Heart right ventricle (tissue), 16 donors: ENCODE measurements at regions not wholly inside any gene's neighbourhood (a gene's known extent, or its start where the extent isn't known, plus 50 kb on each side); places are given as distances from the start of the nearest gene placed in this dataset.

Experiments
- ATAC-seq, 8 donors: fragments of 200-7000 bp; cut with Tn5 transposase; one replicate each; pipeline ENCODE4 v1.9.1; 2020; ENCODE audit warnings: mild to moderate bottlenecking in 8 of 8, moderate library complexity in 8 of 8, moderate number of reproducible peaks in 1 of 8
- DNase-seq, 2 donors: peaks; one replicate each; pipeline ENCODE4 v3.0.0-alpha.2; 2020
- H3K27ac ChIP-seq, 10 donors: fragments of 200-600 bp; sonication (generic) in 2 of 10; one replicate each; pipeline versions ENCODE4 v1.5.0 to v1.8.0; 2020 to 2022; ENCODE audit warnings: mild to moderate bottlenecking in 3 of 10
- H3K27me3 ChIP-seq, 7 donors: fragments of 200-600 bp; one replicate each; pipeline ENCODE4 v1.8.0; 2021 to 2022; ENCODE audit warnings: mild to moderate bottlenecking in 2 of 7
- H3K36me3 ChIP-seq, 9 donors: fragments of 200-600 bp; sonication (generic) in 1 of 9; one replicate each; pipeline versions ENCODE4 v1.5.0 to v1.8.0; 2020 to 2022; ENCODE audit warnings: mild to moderate bottlenecking in 2 of 9
- H3K4me1 ChIP-seq, 9 donors: fragments of 200-600 bp; sonication (generic) in 1 of 9; one replicate each; pipeline versions ENCODE4 v1.5.0 to v1.8.0; 2020 to 2022; ENCODE audit warnings: mild to moderate bottlenecking in 4 of 9
- H3K4me3 ChIP-seq, 10 donors: fragments of 200-600 bp; sonication (generic) in 2 of 10; one replicate each; pipeline versions ENCODE4 v1.5.0 to v1.8.0; 2020 to 2022; ENCODE audit warnings: mild to moderate bottlenecking in 7 of 10, moderate library complexity in 2 of 10
- H3K9me3 ChIP-seq, 11 donors: fragments of 200-600 bp in 10 of 11; sonication (generic) in 2 of 11; one replicate each; pipeline versions ENCODE4 v1.5.0 to v1.8.0; 2013 to 2022; ENCODE audit warnings: mild to moderate bottlenecking in 2 of 11, control low read depth in 1 of 11, moderate library complexity in 1 of 11
- WGBS, 2 donors: extraction: QIAGEN DNeasy Blood & Tissue Kit; methylation state at CpG; one replicate each; pipeline ENCODE4 v1.1.7; 2013; ENCODE audit warnings: inconsistent platforms in 1 of 2; 5-methylcytosine and 5-hydroxymethylcytosine counted together
- intact Hi-C, 10 donors: fragments of 100-400 bp; cut with DNase I; formaldehyde crosslinking; loops; one replicate each; pipeline versions ENCODE4 v1.11.1 to v1.14.2; 2022
- TF ChIP-seq, protein P1 (sequence below), 9 donors: fragments of 200-600 bp; sonication (generic) in 2 of 9; IDR thresholded peaks; one replicate each; pipeline versions ENCODE4 v1.5.0 to v1.8.0; 2021 to 2022; ENCODE audit warnings: antibody characterized with exemption in 9 of 9, mild to moderate bottlenecking in 5 of 9, moderate library complexity in 1 of 9
- donor health status: Arrhythmogenic right ventricular cardiomyopathy.
- donor health status: ischemic (EF 13 %, LVEDD 7.1; RV severe dilation, severe dysfunction).
- donor health status: healthy with polysubstance abuse.
- donor health status: DM: no; HTN: yes; CAD: no.
- donor health status: DM: no; HTN: no; CAD: no.
- donor health status: ischemic (EF 25% LVEDD 6.9; RV normal size, moderate dysfunction).
- donor health status: ischemic (EF 25% LVEDD 5.7; RV mildly dilated, moderate dysfunction).
- donor health status: healthy.
- donor health status: DM: yes; HTN: yes; CAD: no.
- donor health status: Ischemic cardiomyopathy.
- donor health status: ischemic (EF 35%, LVEDD 5.7; RV mildly dilated, moderate dysfunction).
- donor health status: nonischemic (EF 11% LVEDD 7.7; RV severe dilation, severe dysfunction).
- donor health status: DM: yes; HTN: yes; CAD: no.
- donor health status: PGD.
- donor health status: ischemic (EF 29% LVEDD 5.4; RV normal size, mild dysfunction).
- donor health status: nonischemic (EF 23%, LVEDD 6.1; RV moderate dilation, normal function).

DNA sequence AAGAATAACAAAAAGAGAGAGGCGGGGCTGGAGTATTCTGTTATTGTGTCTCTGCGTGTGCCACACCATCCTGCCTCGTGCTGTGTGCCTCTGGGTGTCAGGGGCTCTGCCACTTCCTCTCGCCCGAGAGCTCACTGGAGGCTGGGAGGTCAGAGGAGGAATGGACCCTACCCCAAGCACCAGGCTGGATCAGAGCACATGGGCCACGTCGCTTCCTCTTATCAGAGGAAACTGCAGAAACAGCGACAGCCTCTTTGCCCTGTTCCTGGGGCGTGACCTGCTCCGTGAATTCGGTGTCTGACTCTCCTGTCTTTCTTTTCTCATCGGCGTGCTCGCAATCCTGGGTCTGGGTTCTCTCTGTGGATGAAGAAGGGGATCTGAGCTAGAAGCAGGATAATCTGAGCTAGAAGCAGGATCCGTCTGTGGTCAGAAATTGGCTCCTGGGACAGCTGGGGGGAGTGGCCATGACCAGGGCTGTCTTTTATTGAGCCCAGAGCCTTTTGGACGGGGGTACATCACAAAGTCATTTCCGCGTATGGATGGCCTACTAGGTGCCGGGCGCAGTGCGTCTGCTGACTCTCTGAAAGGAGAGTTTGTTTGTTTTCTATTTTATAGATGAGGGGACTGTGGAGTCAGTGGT is 150.3 kb upstream of the COL5A1 start:
- H3K4me3 ChIP-seq, result no peak overlapping the region
- peak overlapping the region in 5 of 10 donors; percentile 39 to 69 (median 44) for H3K27ac ChIP-seq
- no peaks in the 10 kb centered on the region for H3K36me3 ChIP-seq
- peaks cover 0 to 53% (median 20%) of the 10 kb centered on the region in 7 donors for H3K27me3 ChIP-seq
- WGBS, 2 donors, result 73 to 76% methylated on average over 21 of the region's 21 CpGs
- TF ChIP-seq, protein P1, sequence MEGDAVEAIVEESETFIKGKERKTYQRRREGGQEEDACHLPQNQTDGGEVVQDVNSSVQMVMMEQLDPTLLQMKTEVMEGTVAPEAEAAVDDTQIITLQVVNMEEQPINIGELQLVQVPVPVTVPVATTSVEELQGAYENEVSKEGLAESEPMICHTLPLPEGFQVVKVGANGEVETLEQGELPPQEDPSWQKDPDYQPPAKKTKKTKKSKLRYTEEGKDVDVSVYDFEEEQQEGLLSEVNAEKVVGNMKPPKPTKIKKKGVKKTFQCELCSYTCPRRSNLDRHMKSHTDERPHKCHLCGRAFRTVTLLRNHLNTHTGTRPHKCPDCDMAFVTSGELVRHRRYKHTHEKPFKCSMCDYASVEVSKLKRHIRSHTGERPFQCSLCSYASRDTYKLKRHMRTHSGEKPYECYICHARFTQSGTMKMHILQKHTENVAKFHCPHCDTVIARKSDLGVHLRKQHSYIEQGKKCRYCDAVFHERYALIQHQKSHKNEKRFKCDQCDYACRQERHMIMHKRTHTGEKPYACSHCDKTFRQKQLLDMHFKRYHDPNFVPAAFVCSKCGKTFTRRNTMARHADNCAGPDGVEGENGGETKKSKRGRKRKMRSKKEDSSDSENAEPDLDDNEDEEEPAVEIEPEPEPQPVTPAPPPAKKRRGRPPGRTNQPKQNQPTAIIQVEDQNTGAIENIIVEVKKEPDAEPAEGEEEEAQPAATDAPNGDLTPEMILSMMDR (IDR thresholded peaks at IDR 0.05), result no peak
- H3K4me1 ChIP-seq, result peaks cover 0 to 29% (median 4%) of the 10 kb centered on the region in 9 donors
- intact Hi-C loops, result loop anchor here in 2 of 10 donors (5.0 to 10.0 kb wide), 2 partner anchors 36 to 53 kb away; no protein-coding TSS in a partner anchor
- ATAC-seq, result no peak
- H3K9me3 ChIP-seq, result no peaks in the 10 kb centered on the region
- DNase-seq, result no peak

DNA sequence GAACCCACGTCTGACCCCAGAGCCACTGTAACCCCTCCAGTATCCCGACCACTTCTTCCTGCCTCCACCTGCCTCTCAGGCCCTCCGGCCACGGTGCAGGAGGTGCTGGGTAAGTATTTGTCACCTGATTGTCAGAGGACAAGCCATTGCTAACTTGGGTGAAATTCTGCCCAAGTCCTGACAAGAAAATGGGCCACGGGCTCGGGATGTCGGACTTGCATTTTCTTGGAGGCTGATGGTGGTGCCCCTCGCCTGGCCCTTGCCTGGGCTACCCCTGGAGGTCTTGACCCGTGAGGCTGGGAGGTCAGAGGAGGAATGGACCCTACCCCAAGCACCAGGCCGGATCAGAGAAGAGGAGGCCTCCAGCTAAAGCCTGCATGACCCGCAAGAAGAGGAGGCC is 149.7 kb upstream of the COL5A1 start:
- intact Hi-C loops, result loop anchor here in 2 of 10 donors (5.0 to 10.0 kb wide), 2 partner anchors 35 to 53 kb away; no protein-coding TSS in a partner anchor
- Histone ChIP-seq H3K4me3 (no peak overlapping the region), H3K4me1 (peaks cover 0 to 29% (median 4%) of the 10 kb centered on the region in 9 donors), H3K27me3 (peaks cover 0 to 53% (median 20%) of the 10 kb centered on the region in 7 donors), H3K9me3 (no peaks in the 10 kb centered on the region), H3K27ac (peak overlapping the region in 7 of 10 donors; percentile 39 to 69 (median 44)), H3K36me3 (no peaks in the 10 kb centered on the region)
- TF ChIP-seq, protein P1 (IDR thresholded peaks at IDR 0.05), result no peak
- DNase-seq (no peak), ATAC-seq (no peak)
- WGBS, 2 donors, result 78% methylated on average over 11 of the region's 11 CpGs

DNA sequence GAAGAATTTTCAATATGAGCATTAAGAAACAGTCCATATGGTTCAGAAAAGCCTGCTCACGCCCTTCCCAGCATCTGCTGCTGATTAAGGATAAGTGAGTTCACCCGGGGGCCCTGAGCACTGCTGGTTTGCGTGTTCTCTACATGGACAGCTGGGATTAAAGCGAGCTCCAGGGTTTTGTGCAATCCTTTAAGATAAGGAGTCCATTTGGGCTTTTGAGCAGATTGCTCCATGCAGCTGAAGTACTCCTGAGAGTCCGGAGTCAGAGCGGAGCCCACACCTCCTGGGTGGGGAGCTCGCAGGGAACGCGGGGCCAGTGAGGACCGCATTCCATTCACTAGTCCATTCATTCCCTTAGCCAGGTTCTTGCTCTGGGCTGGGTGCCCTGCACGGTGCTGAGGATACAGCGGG is 149.3 kb upstream of the COL5A1 start:
- peaks cover 0 to 53% (median 20%) of the 10 kb centered on the region in 7 donors for H3K27me3 ChIP-seq
- intact Hi-C loops, result loop anchor here in 2 of 10 donors (5.0 to 10.0 kb wide), 2 partner anchors 35 to 53 kb away; no protein-coding TSS in a partner anchor
- DNase-seq (peak; percentile 54 to 63), ATAC-seq (peak; percentile 68 to 91 (median 78))
- peaks cover 0 to 29% (median 4%) of the 10 kb centered on the region in 9 donors for H3K4me1 ChIP-seq
- 60 to 66% methylated on average over 12 of the region's 12 CpGs for WGBS, 2 donors
- no peaks in the 10 kb centered on the region for H3K9me3 ChIP-seq
- H3K4me3 ChIP-seq, result no peak overlapping the region
- H3K27ac ChIP-seq, result peak overlapping the region in 5 of 10 donors; percentile 36 to 58 (median 44)
- TF ChIP-seq, protein P1 (IDR thresholded peaks at IDR 0.05), result no peak
- no peaks in the 10 kb centered on the region for H3K36me3 ChIP-seq

DNA sequence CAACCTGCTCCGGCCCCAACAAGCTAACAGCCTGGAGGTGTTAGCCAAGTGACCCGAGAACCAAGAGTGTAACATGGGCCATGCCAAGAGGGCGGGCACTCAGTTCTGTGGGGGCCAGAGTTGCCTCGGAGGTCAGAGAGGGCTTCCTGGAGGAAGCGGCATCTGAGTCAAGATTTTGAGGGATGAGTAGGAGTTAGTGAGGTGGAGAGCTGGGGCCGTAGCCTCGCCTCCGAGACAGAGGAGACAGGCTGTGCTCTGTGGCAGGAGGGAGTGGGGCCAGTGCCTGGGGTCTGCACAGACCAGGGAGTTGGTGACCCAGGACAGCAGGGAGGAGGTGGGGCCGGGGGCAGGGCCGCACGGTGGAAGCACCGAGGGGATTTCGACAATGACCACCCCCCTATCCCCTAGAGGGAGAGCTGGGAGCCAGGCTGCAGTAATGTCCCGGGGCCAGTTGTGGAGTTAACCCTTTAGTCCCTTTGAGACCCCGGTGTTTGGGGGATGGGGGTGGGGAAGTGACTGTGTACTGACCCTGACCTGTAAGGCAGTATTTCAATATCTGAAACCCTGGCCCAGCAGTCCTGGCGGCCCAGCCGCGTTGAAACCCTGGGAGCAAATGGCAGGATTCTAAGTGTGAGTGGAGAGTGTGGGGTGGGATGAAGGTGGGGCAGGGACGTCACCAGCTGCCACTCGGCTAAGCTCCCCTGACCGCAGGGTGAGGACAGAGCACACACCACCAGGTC is 148.7 kb upstream of the COL5A1 start:
- 48 to 51% methylated on average over 21 of the region's 21 CpGs for WGBS, 2 donors
- H3K27me3 ChIP-seq, result peaks cover 0 to 53% (median 20%) of the 10 kb centered on the region in 7 donors
- ATAC-seq, result peak in 4 of 8 donors; percentile 3 to 20 (median 10)
- no peaks in the 10 kb centered on the region for H3K9me3 ChIP-seq
- H3K36me3 ChIP-seq, result no peaks in the 10 kb centered on the region
- H3K4me1 ChIP-seq, result peaks cover 0 to 29% (median 4%) of the 10 kb centered on the region in 9 donors
- no peak overlapping the region for H3K4me3 ChIP-seq
- DNase-seq, result peak in 1 of 2 donors; percentile 50
- TF ChIP-seq, protein P1 (IDR thresholded peaks at IDR 0.05), result no peak
- peak overlapping the region in 3 of 10 donors; percentile 4 to 44 (median 36) for H3K27ac ChIP-seq
- intact Hi-C loops, result loop anchor here in 2 of 10 donors (5.0 to 10.0 kb wide), 2 partner anchors 34 to 52 kb away; no protein-coding TSS in a partner anchor
